ENCODE measurements at regions not wholly inside any gene's neighbourhood (a gene's known extent, or its start where the extent isn't known, plus 50 kb on each side); places are given as distances from the start of the nearest gene placed in this dataset.

DNA sequence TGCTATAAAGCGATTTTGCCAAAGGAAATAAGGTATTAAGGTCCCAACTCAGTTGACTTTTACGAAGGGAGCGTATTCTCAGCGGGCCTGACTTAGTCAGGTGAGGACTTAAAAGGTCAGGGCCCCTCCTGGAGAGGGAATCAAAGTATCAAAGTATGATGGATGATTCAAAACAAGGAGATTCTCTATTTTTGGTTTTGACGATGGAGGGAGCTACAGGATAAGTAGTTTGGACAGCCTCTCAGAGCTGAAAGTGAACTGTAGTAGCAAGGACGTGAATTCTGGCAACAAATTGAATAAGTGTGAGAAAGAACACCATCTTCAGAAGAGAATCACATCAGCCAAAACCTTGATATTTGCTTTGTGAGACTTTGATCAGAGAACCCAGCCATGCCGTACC is 1186.5 kb downstream of the SI start:
- no peaks in the 10 kb centered on the region for H3K36me3 ChIP-seq (replicated peaks in 1 of 2; ENCODE audit: control insufficient read depth in 1 of 2, insufficient read depth in 2 of 2, low read length in 2 of 2)
- H4K20me1 ChIP-seq (ENCODE audit: insufficient read depth, low read length): no peaks in the 10 kb centered on the region
- DNase-seq: no peak
- H2AFZ ChIP-seq (ENCODE audit: insufficient read depth, low read depth, low read length, poor library complexity, severe bottlenecking): no peak overlapping the region
- no peak overlapping the region for H3K4me3 ChIP-seq (replicated peaks in 1 of 3; ENCODE audit: low read depth in 2 of 3, low read length in 3 of 3)
- no peaks in the 10 kb centered on the region for H3K4me1 ChIP-seq (ENCODE audit: control insufficient read depth in 1 of 2, insufficient read depth in 2 of 2, low read length in 2 of 2)
- H3K36me3 Mint-ChIP-seq: no peaks in the 10 kb centered on the region
- H3K27ac Mint-ChIP-seq: no peak overlapping the region
- H3K79me2 ChIP-seq (ENCODE audit: insufficient read depth, low read length): no peaks in the 10 kb centered on the region
- no peaks in the 10 kb centered on the region for H3K4me1 Mint-ChIP-seq
- H3K27ac ChIP-seq (ENCODE audit: low read depth in 1 of 2, low read length in 2 of 2): no peak overlapping the region
- H3K9me3 Mint-ChIP-seq: peaks cover 0 to 3% (median 0%) of the 10 kb centered on the region in 7 donors
- H3K27me3 ChIP-seq (ENCODE audit: control insufficient read depth in 2 of 2, insufficient read depth in 2 of 2, low read length in 2 of 2): no peaks in the 10 kb centered on the region
- 86% methylated on average over 5 of the region's 7 CpGs for WGBS (ENCODE audit: insufficient coverage)
- no peaks in the 10 kb centered on the region for H3K9me3 ChIP-seq (replicated peaks in 1 of 2; ENCODE audit: control insufficient read depth in 1 of 2, insufficient read depth in 1 of 2, low read length in 2 of 2)
- H3K4me2 ChIP-seq (replicated peaks; ENCODE audit: extremely low read depth, low read length, poor library complexity, severe bottlenecking): no peak overlapping the region
- intact Hi-C loops (cut with micrococcal nuclease): no loop called here
- H3K9ac ChIP-seq (ENCODE audit: insufficient read depth, low read length, poor library complexity, severe bottlenecking): no peak overlapping the region
- no peak overlapping the region for H3K4me3 Mint-ChIP-seq
- TF ChIP-seq CTCF (IDR thresholded peaks at IDR 0.05): no peak
- peaks cover 0 to 2% (median 0%) of the 10 kb centered on the region in 3 donors for H3K27me3 Mint-ChIP-seq (ENCODE audit: low read depth in 3 of 3)

- Histone ChIP-seq H2AFZ (ENCODE audit: insufficient read depth, low read depth, low read length, poor library complexity, severe bottlenecking) (no peak overlapping the region), H3K27me3 (ENCODE audit: control insufficient read depth in 2 of 2, insufficient read depth in 2 of 2, low read length in 2 of 2) (no peaks in the 10 kb centered on the region), H3K79me2 (ENCODE audit: insufficient read depth, low read length) (no peaks in the 10 kb centered on the region), H3K9ac (ENCODE audit: insufficient read depth, low read length, poor library complexity, severe bottlenecking) (no peak overlapping the region), H3K36me3 (replicated peaks in 1 of 2; ENCODE audit: control insufficient read depth in 1 of 2, insufficient read depth in 2 of 2, low read length in 2 of 2) (no peaks in the 10 kb centered on the region), H4K20me1 (ENCODE audit: insufficient read depth, low read length) (no peaks in the 10 kb centered on the region), H3K9me3 (replicated peaks in 1 of 2; ENCODE audit: control insufficient read depth in 1 of 2, insufficient read depth in 1 of 2, low read length in 2 of 2) (no peaks in the 10 kb centered on the region), H3K27ac (ENCODE audit: low read depth in 1 of 2, low read length in 2 of 2) (no peak overlapping the region), H3K4me1 (ENCODE audit: control insufficient read depth in 1 of 2, insufficient read depth in 2 of 2, low read length in 2 of 2) (no peaks in the 10 kb centered on the region), H3K4me2 (replicated peaks; ENCODE audit: extremely low read depth, low read length, poor library complexity, severe bottlenecking) (no peak overlapping the region), H3K4me3 (replicated peaks in 1 of 3; ENCODE audit: low read depth in 2 of 3, low read length in 3 of 3) (no peak overlapping the region)
- Mint-ChIP-seq H3K4me3 (no peak overlapping the region), H3K36me3 (no peaks in the 10 kb centered on the region), H3K9me3 (peaks cover 0 to 2% (median 0%) of the 10 kb centered on the region in 7 donors), H3K4me1 (no peaks in the 10 kb centered on the region), H3K27ac (no peak overlapping the region), H3K27me3 (ENCODE audit: low read depth in 3 of 3) (peaks cover 0 to 2% (median 0%) of the 10 kb centered on the region in 3 donors)
- DNase-seq: no peak
- intact Hi-C loops (cut with micrococcal nuclease): no loop called here
- TF ChIP-seq CTCF (IDR thresholded peaks at IDR 0.05): no peak
- 100% methylated on average over 1 of the region's 2 CpGs for WGBS (ENCODE audit: insufficient coverage)
These were observed 1187.6 kb downstream of the SI start for GRCh38 chr3:163890661-163891060.

Data from CD14-positive monocyte (primary cell).